Neuronal stem cell (in vitro differentiated cells): ENCODE measurements at regions not wholly inside any gene's neighbourhood (a gene's known extent, or its start where the extent isn't known, plus 50 kb on each side); places are given as distances from the start of the nearest gene placed in this dataset.
A peak's percentile ranks its signal among the peaks of the same experiment; 100 is the strongest.

Experiments
- DNase-seq: peaks from one replicate; pipeline ENCODE4 v3.0.0-alpha.2; 2013; ENCODE audit warnings: low spot score
- H2AFZ ChIP-seq: one replicate; pipeline ENCODE4 v1.6.1; 2013; ENCODE audit warnings: mild to moderate bottlenecking, low read length, inconsistent platforms
- H2AK5ac ChIP-seq: 2 replicates; pipeline ENCODE4 v1.6.1; 2013; ENCODE audit warnings: low read depth, mild to moderate bottlenecking, inconsistent platforms, low read length, moderate library complexity, mixed read lengths
- H2BK120ac ChIP-seq: 2 replicates; pipeline ENCODE4 v1.6.1; 2013; ENCODE audit warnings: low read depth, mild to moderate bottlenecking, inconsistent platforms, low read length, moderate library complexity, mixed read lengths
- H2BK12ac ChIP-seq: one replicate; pipeline ENCODE4 v1.6.1; 2013; ENCODE audit warnings: low read length, inconsistent platforms
- H2BK15ac ChIP-seq: 2 replicates; pipeline ENCODE4 v1.6.1; 2013; ENCODE audit warnings: mild to moderate bottlenecking, low read length, inconsistent platforms, mixed read lengths
- H2BK5ac ChIP-seq: one replicate; pipeline ENCODE4 v1.6.1; 2013; ENCODE audit warnings: inconsistent platforms, mild to moderate bottlenecking, low read length, moderate library complexity
- H3K14ac ChIP-seq: one replicate; pipeline ENCODE4 v1.6.1; 2013; ENCODE audit warnings: low read length, inconsistent platforms
- H3K18ac ChIP-seq: 2 replicates; pipeline ENCODE4 v1.6.1; 2013; ENCODE audit warnings: low read length, inconsistent platforms
- H3K23ac ChIP-seq: 2 replicates; pipeline ENCODE4 v1.6.1; 2013; ENCODE audit warnings: low read depth, mild to moderate bottlenecking, mixed read lengths, low read length, inconsistent platforms; ENCODE audit not compliant: poor library complexity
- H3K27ac ChIP-seq: replicated peaks from 3 replicates; pipeline ENCODE4 v1.5.1; 2013; ENCODE audit warnings: low read length, inconsistent platforms
- H3K27me3 ChIP-seq, 3 experiments: 2 replicates each; pipeline ENCODE4 v1.6.1; 2013; ENCODE audit warnings: low read length in 3 of 3, mild to moderate bottlenecking in 2 of 3, inconsistent platforms in 1 of 3, low read depth in 1 of 3, mixed read lengths in 1 of 3, moderate library complexity in 1 of 3; ENCODE audit not compliant: control insufficient read depth in 3 of 3, insufficient read depth in 3 of 3
- H3K36me3 ChIP-seq, 2 donors: replicated peaks in 1 of 2; 2 replicates each; pipeline ENCODE4 v1.6.1; 2013; ENCODE audit warnings: low read length in 2 of 2; ENCODE audit not compliant: control insufficient read depth in 2 of 2, insufficient read depth in 2 of 2
- H3K4ac ChIP-seq: 2 replicates; pipeline ENCODE4 v1.6.1; 2013; ENCODE audit warnings: inconsistent platforms, mild to moderate bottlenecking, low read length, moderate library complexity
- H3K4me1 ChIP-seq, 2 donors: 1 replicate in 1 of 2; 2 replicates in 1 of 2; pipeline ENCODE4 v1.6.1; 2013; ENCODE audit warnings: low read length in 2 of 2, low read depth in 1 of 2; ENCODE audit not compliant: control insufficient read depth in 2 of 2, insufficient read depth in 1 of 2
- H3K4me2 ChIP-seq: one replicate; pipeline ENCODE4 v1.6.1; 2013; ENCODE audit warnings: mild to moderate bottlenecking, low read length, inconsistent platforms; ENCODE audit not compliant: insufficient read depth, poor library complexity, severe bottlenecking
- H3K4me3 ChIP-seq, 2 donors: 2 replicates each; pipeline ENCODE4 v1.5.1; 2013; ENCODE audit warnings: low read length in 2 of 2, mild to moderate bottlenecking in 2 of 2, inconsistent platforms in 1 of 2, moderate library complexity in 1 of 2
- H3K79me1 ChIP-seq: one replicate; pipeline ENCODE4 v1.6.1; 2013; ENCODE audit warnings: low read depth, mild to moderate bottlenecking, inconsistent platforms, low read length, moderate library complexity
- H3K9ac ChIP-seq: one replicate; pipeline ENCODE4 v1.6.1; 2013; ENCODE audit warnings: mild to moderate bottlenecking, low read depth, low read length, inconsistent platforms; ENCODE audit not compliant: poor library complexity
- H3K9me3 ChIP-seq, 2 donors: replicated peaks in 1 of 2; 2 replicates each; pipeline versions ENCODE3 to v1.6.1; 2013; ENCODE audit warnings: low read length in 2 of 2, mild to moderate bottlenecking in 2 of 2, inconsistent platforms in 1 of 2, low read depth in 1 of 2, mixed read lengths in 1 of 2, moderate library complexity in 1 of 2; ENCODE audit not compliant: control insufficient read depth in 2 of 2, insufficient read depth in 1 of 2
- H4K8ac ChIP-seq: one replicate; pipeline ENCODE4 v1.6.1; 2013; ENCODE audit warnings: low read depth, mild to moderate bottlenecking, inconsistent platforms, low read length, moderate library complexity
- H4K91ac ChIP-seq: one replicate; pipeline ENCODE4 v1.6.1; 2013; ENCODE audit warnings: low read length, low read depth, mild to moderate bottlenecking, inconsistent platforms; ENCODE audit not compliant: poor library complexity
- WGBS, 2 donors: extraction: QIAGEN DNeasy Blood & Tissue Kit; methylation state at CpG; one replicate each; pipeline ENCODE4 v1.1.7; 2013; ENCODE audit warnings: missing lambda C conversion rate in 2 of 2, mixed read lengths in 1 of 2; ENCODE audit not compliant: insufficient read length in 2 of 2, insufficient replicate concordance in 1 of 2; ENCODE audit errors: extremely low coverage in 2 of 2; 5-methylcytosine and 5-hydroxymethylcytosine counted together

DNA sequence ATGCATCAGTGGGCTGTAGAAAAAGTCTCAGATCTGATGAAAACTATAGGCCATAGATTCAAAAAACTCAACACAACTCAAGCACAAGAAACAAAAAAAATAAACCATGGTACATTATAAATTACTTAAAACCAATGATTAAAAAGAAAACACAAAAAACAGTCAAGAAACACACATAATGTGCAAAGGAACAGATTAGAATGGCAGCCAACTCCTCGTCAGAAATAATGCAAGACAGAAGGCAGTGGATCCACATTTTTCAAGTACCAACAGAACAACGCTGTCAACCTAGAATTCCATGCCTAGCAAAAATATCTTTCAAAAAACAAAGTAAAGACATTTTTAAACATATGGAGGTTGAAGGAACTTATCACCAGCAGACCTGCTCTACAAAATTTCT is 69.7 kb downstream of the PSMB1 start:
- no peak overlapping the region for H2BK5ac ChIP-seq
- no peak overlapping the region for H3K4me2 ChIP-seq
- no peak overlapping the region for H4K8ac ChIP-seq
- no CpG with 5 or more reads among the region's 2 CpGs for WGBS, 2 donors
- no peak overlapping the region for H3K14ac ChIP-seq
- no peak overlapping the region for H3K27ac ChIP-seq
- no peak for DNase-seq
- no peak overlapping the region for H3K23ac ChIP-seq
- H3K4me3 ChIP-seq, result no peak overlapping the region
- no peak overlapping the region for H2AFZ ChIP-seq
- H3K36me3 ChIP-seq, result no peaks in the 10 kb centered on the region
- no peak overlapping the region for H2BK120ac ChIP-seq
- peaks cover 2 to 16% of the 10 kb centered on the region in 2 donors for H3K9me3 ChIP-seq
- H3K9ac ChIP-seq, result no peak overlapping the region
- H3K4me1 ChIP-seq, result peaks cover 0 to 1% of the 10 kb centered on the region in 2 donors
- H3K18ac ChIP-seq, result no peak overlapping the region
- no peaks in the 10 kb centered on the region for H3K27me3 ChIP-seq
- no peak overlapping the region for H2AK5ac ChIP-seq
- H2BK15ac ChIP-seq, result no peak overlapping the region
- no peaks in the 10 kb centered on the region for H3K79me1 ChIP-seq
- no peak overlapping the region for H3K4ac ChIP-seq
- H4K91ac ChIP-seq, result no peak overlapping the region
- H2BK12ac ChIP-seq, result no peak overlapping the region

GRCh38 chr6:170480050-170480692 is 72.9 kb downstream of the PSMB1 start:
- Histone ChIP-seq H3K4me1 (peaks cover 0 to 1% of the 10 kb centered on the region in 2 donors), H3K36me3 (no peaks in the 10 kb centered on the region), H3K27me3 (no peaks in the 10 kb centered on the region), H4K91ac (no peak overlapping the region), H2BK120ac (no peak overlapping the region), H3K9me3 (peaks cover 2 to 16% of the 10 kb centered on the region in 2 donors), H3K27ac (no peak overlapping the region), H2BK15ac (no peak overlapping the region), H3K4me2 (no peak overlapping the region), H3K23ac (no peak overlapping the region), H2BK5ac (no peak overlapping the region), H2AK5ac (no peak overlapping the region), H3K4ac (no peak overlapping the region), H3K14ac (no peak overlapping the region), H3K9ac (no peak overlapping the region), H2AFZ (peak overlapping the region; percentile 60), H2BK12ac (no peak overlapping the region), H3K4me3 (no peak overlapping the region), H3K18ac (no peak overlapping the region), H4K8ac (no peak overlapping the region), H3K79me1 (no peaks in the 10 kb centered on the region)
- no CpG with 5 or more reads among the region's 6 CpGs for WGBS, 2 donors
- no peak for DNase-seq

DNA sequence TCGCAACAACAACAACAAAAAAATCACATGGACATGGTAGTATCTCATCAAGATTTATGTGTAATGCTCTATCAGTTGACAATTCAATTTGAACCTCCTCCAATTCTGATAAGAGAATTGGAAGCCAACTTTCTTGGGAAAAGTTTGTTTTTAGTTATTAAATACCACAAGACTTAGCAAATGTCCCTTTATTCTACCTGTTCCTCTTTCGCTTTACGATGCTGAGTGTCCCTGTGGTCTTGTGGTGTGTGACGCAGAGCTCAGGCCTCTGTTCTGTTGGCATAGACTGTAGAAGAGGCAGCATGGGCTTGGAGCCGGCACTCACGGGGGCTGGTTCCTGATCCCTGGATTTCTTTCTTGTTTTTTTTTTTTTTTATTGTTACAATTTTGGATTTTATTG is 76.7 kb downstream of the PSMB1 start:
- Histone ChIP-seq H3K4ac (no peak overlapping the region), H3K79me1 (no peaks in the 10 kb centered on the region), H3K4me1 (peaks cover 3 to 18% of the 10 kb centered on the region in 2 donors), H2BK15ac (no peak overlapping the region), H3K27ac (no peak overlapping the region), H4K8ac (no peak overlapping the region), H3K18ac (no peak overlapping the region), H3K36me3 (no peaks in the 10 kb centered on the region), H3K14ac (no peak overlapping the region), H2BK120ac (no peak overlapping the region), H3K9ac (no peak overlapping the region), H2AK5ac (no peak overlapping the region), H3K4me3 (no peak overlapping the region), H4K91ac (no peak overlapping the region), H3K27me3 (no peaks in the 10 kb centered on the region), H2BK5ac (no peak overlapping the region), H3K9me3 (no peaks in the 10 kb centered on the region), H2BK12ac (no peak overlapping the region), H3K23ac (no peak overlapping the region), H3K4me2 (no peak overlapping the region), H2AFZ (no peak overlapping the region)
- no CpG with 5 or more reads among the region's 6 CpGs for WGBS, 2 donors
- DNase-seq, result no peak

DNA sequence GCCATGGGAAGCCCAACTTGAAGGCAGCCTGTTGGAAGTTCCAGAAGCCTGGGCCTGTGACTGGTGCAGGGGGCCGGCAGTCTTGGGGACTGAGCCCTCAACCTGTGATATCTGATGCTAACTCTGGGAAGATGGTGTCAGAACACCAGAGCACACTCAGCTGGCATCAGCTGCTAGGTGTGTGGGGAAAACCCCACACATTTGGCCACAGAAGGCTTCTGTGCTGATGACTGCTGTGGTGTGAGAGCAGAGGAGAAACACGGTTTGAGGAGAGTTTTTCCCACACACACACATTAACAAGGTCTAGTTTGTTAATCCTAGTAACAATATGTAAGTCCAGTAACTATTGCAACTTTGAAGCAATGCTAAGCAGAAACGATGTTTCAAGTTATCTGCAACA is 78.0 kb downstream of the PSMB1 start:
- Histone ChIP-seq H2BK5ac (no peak overlapping the region), H2AFZ (no peak overlapping the region), H2AK5ac (no peak overlapping the region), H3K4ac (no peak overlapping the region), H3K36me3 (no peaks in the 10 kb centered on the region), H2BK15ac (no peak overlapping the region), H2BK12ac (no peak overlapping the region), H3K27ac (no peak overlapping the region), H2BK120ac (no peak overlapping the region), H3K27me3 (no peaks in the 10 kb centered on the region), H4K8ac (no peak overlapping the region), H3K23ac (no peak overlapping the region), H3K9ac (no peak overlapping the region), H3K79me1 (no peaks in the 10 kb centered on the region), H3K9me3 (no peaks in the 10 kb centered on the region), H3K18ac (no peak overlapping the region), H3K14ac (no peak overlapping the region), H3K4me2 (no peak overlapping the region), H4K91ac (no peak overlapping the region), H3K4me3 (no peak overlapping the region), H3K4me1 (peaks cover 4 to 26% of the 10 kb centered on the region in 2 donors)
- DNase-seq, result no peak
- WGBS, 2 donors, result no CpG with 5 or more reads among the region's 3 CpGs
